Mesenchymal stem cell (in vitro differentiated cells and primary cell): ENCODE measurements at regions not wholly inside any gene's neighbourhood (a gene's known extent, or its start where the extent isn't known, plus 50 kb on each side); places are given as distances from the start of the nearest gene placed in this dataset.
A peak's percentile ranks its signal among the peaks of the same experiment; 100 is the strongest.

Experiments used
- DNase-seq: peaks from one replicate; pipeline ENCODE4 v3.0.0-alpha.2; 2013
- H2AFZ ChIP-seq: one replicate; pipeline ENCODE4 v1.6.1; 2013; ENCODE audit warnings: low read depth, mild to moderate bottlenecking, control low read depth, inconsistent platforms, low read length, moderate library complexity
- H2AK5ac ChIP-seq: 2 replicates; pipeline ENCODE4 v1.6.1; 2013; ENCODE audit warnings: low read length, moderate library complexity, mild to moderate bottlenecking, inconsistent platforms; ENCODE audit not compliant: severe bottlenecking
- H2BK120ac ChIP-seq: one replicate; pipeline ENCODE4 v1.6.1; 2013; ENCODE audit warnings: low read depth, mild to moderate bottlenecking, inconsistent platforms, low read length, moderate library complexity
- H2BK12ac ChIP-seq, 2 experiments: one replicate each; pipeline ENCODE4 v1.6.1; 2013; ENCODE audit warnings: inconsistent platforms in 2 of 2, low read length in 2 of 2, mild to moderate bottlenecking in 2 of 2, moderate library complexity in 2 of 2, control low read depth in 1 of 2
- H2BK15ac ChIP-seq: one replicate; pipeline ENCODE4 v1.6.1; 2013; ENCODE audit warnings: mild to moderate bottlenecking, low read depth, inconsistent platforms; ENCODE audit not compliant: poor library complexity, severe bottlenecking
- H2BK5ac ChIP-seq: 2 replicates; pipeline ENCODE4 v1.6.1; 2013; ENCODE audit warnings: low read depth, mild to moderate bottlenecking, low read length, control low read depth, inconsistent platforms; ENCODE audit not compliant: poor library complexity, severe bottlenecking
- H3K14ac ChIP-seq, 2 experiments: one replicate each; pipeline ENCODE4 v1.6.1; 2013; ENCODE audit warnings: inconsistent platforms in 2 of 2, low read length in 2 of 2, control low read depth in 1 of 2, mild to moderate bottlenecking in 1 of 2, moderate library complexity in 1 of 2
- H3K18ac ChIP-seq, 2 experiments: one replicate each; pipeline ENCODE4 v1.6.1; 2013; ENCODE audit warnings: inconsistent platforms in 2 of 2, low read length in 2 of 2, control low read depth in 1 of 2, low read depth in 1 of 2, mild to moderate bottlenecking in 1 of 2
- H3K23ac ChIP-seq, 2 experiments: one replicate each; pipeline ENCODE4 v1.6.1; 2013; ENCODE audit warnings: inconsistent platforms in 2 of 2, low read length in 2 of 2, mild to moderate bottlenecking in 2 of 2, moderate library complexity in 2 of 2, control low read depth in 1 of 2
- H3K27ac ChIP-seq: 2 replicates; pipeline ENCODE4 v1.5.1; 2013; ENCODE audit warnings: mild to moderate bottlenecking, moderate library complexity, low read length, control low read depth, inconsistent platforms; ENCODE audit not compliant: poor library complexity, severe bottlenecking
- H3K27me3 ChIP-seq, 2 experiments: 2 replicates each; pipeline versions ENCODE4 v1.6.1 to v1.7.0; 2013; ENCODE audit warnings: low read length in 2 of 2, mild to moderate bottlenecking in 2 of 2, moderate library complexity in 2 of 2, control low read depth in 1 of 2, inconsistent platforms in 1 of 2; ENCODE audit not compliant: control insufficient read depth in 1 of 2, insufficient read depth in 1 of 2
- H3K36me3 ChIP-seq, 2 experiments: 2 replicates each; pipeline versions ENCODE4 v1.6.1 to v1.7.0; 2013; ENCODE audit warnings: low read length in 2 of 2, control low read depth in 1 of 2, inconsistent platforms in 1 of 2, low read depth in 1 of 2, mild to moderate bottlenecking in 1 of 2; ENCODE audit not compliant: insufficient read depth in 2 of 2, control insufficient read depth in 1 of 2
- H3K4ac ChIP-seq, 2 experiments: one replicate each; pipeline ENCODE4 v1.6.1; 2013; ENCODE audit warnings: inconsistent platforms in 2 of 2, low read length in 2 of 2, mild to moderate bottlenecking in 2 of 2, moderate library complexity in 2 of 2, control low read depth in 1 of 2, low read depth in 1 of 2
- H3K4me1 ChIP-seq: 2 replicates; pipeline ENCODE4 v1.6.1; 2013; ENCODE audit warnings: low read depth, low read length, control low read depth; ENCODE audit not compliant: control insufficient read depth, insufficient read depth
- H3K4me2 ChIP-seq: 2 replicates; pipeline ENCODE4 v1.6.1; 2013; ENCODE audit warnings: low read length, mild to moderate bottlenecking, inconsistent platforms; ENCODE audit not compliant: poor library complexity, severe bottlenecking
- H3K4me3 ChIP-seq, 2 experiments: 2 replicates each; pipeline versions ENCODE4 v1.5.1 to v1.7.0; 2013; ENCODE audit warnings: low read length in 2 of 2, mild to moderate bottlenecking in 2 of 2, control low read depth in 1 of 2, low read depth in 1 of 2; ENCODE audit not compliant: insufficient read depth in 1 of 2
- H3K79me1 ChIP-seq: replicated peaks from 2 replicates; pipeline ENCODE4 v1.6.1; 2013; ENCODE audit warnings: mild to moderate bottlenecking, control low read depth, low read length, inconsistent platforms; ENCODE audit not compliant: poor library complexity, severe bottlenecking
- H3K9ac ChIP-seq: 2 replicates; pipeline ENCODE4 v1.7.0; 2013; ENCODE audit warnings: mild to moderate bottlenecking, low read length, moderate library complexity
- H3K9me3 ChIP-seq: 2 replicates; pipeline ENCODE4 v1.7.0; 2013; ENCODE audit warnings: mild to moderate bottlenecking, low read length; ENCODE audit not compliant: control insufficient read depth
- H4K8ac ChIP-seq: one replicate; pipeline ENCODE4 v1.6.1; 2013; ENCODE audit warnings: inconsistent platforms, mild to moderate bottlenecking, low read length, moderate library complexity
- H4K91ac ChIP-seq: one replicate; pipeline ENCODE4 v1.6.1; 2013; ENCODE audit warnings: mild to moderate bottlenecking, low read length, inconsistent platforms
- WGBS: methylation state at CpG from one replicate; pipeline ENCODE4 v1.1.7; 2013; ENCODE audit warnings: mixed read lengths; 5-methylcytosine and 5-hydroxymethylcytosine counted together

DNA sequence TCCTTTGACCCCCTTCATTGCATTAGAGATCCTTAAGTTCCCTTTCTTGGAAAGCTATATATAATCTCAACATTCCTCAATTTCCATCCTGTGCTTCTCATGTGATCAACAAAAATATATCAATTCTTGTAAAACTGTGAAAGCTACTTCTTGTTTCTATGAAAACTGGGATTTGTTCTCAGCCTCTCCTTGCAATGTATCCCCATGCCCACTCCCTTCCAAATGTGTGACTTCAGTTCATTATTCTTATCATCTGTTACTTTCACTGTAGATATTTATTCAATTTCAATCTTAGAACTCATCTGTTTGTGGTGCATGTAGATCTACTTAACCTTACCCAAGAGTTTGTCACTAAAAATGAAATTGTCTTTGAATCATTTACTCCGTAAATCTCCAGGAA is 260.6 kb downstream of the HIVEP2 start:
- H3K18ac ChIP-seq: no peak overlapping the region
- WGBS: 98% methylated on average over 1 of the region's 1 CpG
- no peak overlapping the region for H2BK15ac ChIP-seq
- H3K9ac ChIP-seq: no peak overlapping the region
- no peaks in the 10 kb centered on the region for H3K36me3 ChIP-seq
- H3K9me3 ChIP-seq: no peaks in the 10 kb centered on the region
- no peak overlapping the region for H2BK120ac ChIP-seq
- no peaks in the 10 kb centered on the region for H3K79me1 ChIP-seq
- no peak overlapping the region for H3K4ac ChIP-seq
- no peaks in the 10 kb centered on the region for H3K27me3 ChIP-seq
- no peak overlapping the region for H2AFZ ChIP-seq
- H2BK12ac ChIP-seq: no peak overlapping the region
- H4K8ac ChIP-seq: no peak overlapping the region
- H3K4me1 ChIP-seq: no peaks in the 10 kb centered on the region
- H3K4me3 ChIP-seq: no peak overlapping the region
- no peak overlapping the region for H2BK5ac ChIP-seq
- DNase-seq: no peak
- no peak overlapping the region for H3K27ac ChIP-seq
- H3K23ac ChIP-seq: no peak overlapping the region
- no peak overlapping the region for H4K91ac ChIP-seq
- no peak overlapping the region for H3K4me2 ChIP-seq
- no peak overlapping the region for H2AK5ac ChIP-seq
- H3K14ac ChIP-seq: no peak overlapping the region

DNA sequence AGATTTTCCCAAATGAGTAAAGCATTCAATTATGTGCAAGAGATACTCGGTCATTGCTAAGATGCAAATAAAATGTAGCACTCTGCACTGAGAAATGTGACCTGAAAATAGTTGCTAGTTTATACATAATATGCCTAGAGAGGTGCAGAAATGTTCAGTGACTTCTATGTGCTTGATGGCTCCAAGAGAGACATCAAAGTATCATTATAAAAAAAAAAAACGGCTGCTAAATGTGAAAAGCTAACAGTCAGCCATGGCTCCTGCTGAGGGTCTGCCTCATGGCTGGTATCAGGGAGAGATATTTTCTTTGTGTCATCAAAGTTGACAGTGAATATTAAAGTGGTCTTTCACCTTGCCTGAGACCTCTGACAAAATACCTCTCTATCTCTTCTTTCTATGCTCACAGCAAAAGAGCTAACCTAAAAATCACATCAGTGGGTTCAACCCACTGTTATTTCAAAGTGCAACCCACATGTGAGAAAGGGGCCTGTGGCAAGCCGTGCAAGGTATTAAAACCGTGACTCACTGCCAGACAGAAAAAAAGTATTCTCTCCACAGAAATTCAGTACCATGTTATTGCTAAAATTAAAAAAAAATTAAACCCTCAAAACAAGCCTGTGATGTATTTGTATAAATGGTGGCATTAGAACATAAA is 259.0 kb downstream of the HIVEP2 start:
- no peak overlapping the region for H3K4ac ChIP-seq
- H3K4me1 ChIP-seq: no peaks in the 10 kb centered on the region
- H3K27ac ChIP-seq: no peak overlapping the region
- H3K36me3 ChIP-seq: no peaks in the 10 kb centered on the region
- no peak overlapping the region for H4K91ac ChIP-seq
- WGBS: 93% methylated on average over 2 of the region's 4 CpGs
- H3K4me2 ChIP-seq: no peak overlapping the region
- H3K18ac ChIP-seq: no peak overlapping the region
- H2BK5ac ChIP-seq: no peak overlapping the region
- no peak overlapping the region for H4K8ac ChIP-seq
- no peak overlapping the region for H3K4me3 ChIP-seq
- H3K9ac ChIP-seq: no peak overlapping the region
- H3K14ac ChIP-seq: no peak overlapping the region
- no peak overlapping the region for H2BK15ac ChIP-seq
- no peak overlapping the region for H2AK5ac ChIP-seq
- no peak overlapping the region for H3K23ac ChIP-seq
- H3K27me3 ChIP-seq: no peaks in the 10 kb centered on the region
- H2BK120ac ChIP-seq: no peak overlapping the region
- H3K9me3 ChIP-seq: no peaks in the 10 kb centered on the region
- no peaks in the 10 kb centered on the region for H3K79me1 ChIP-seq
- H2BK12ac ChIP-seq: no peak overlapping the region
- no peak for DNase-seq
- no peak overlapping the region for H2AFZ ChIP-seq

DNA sequence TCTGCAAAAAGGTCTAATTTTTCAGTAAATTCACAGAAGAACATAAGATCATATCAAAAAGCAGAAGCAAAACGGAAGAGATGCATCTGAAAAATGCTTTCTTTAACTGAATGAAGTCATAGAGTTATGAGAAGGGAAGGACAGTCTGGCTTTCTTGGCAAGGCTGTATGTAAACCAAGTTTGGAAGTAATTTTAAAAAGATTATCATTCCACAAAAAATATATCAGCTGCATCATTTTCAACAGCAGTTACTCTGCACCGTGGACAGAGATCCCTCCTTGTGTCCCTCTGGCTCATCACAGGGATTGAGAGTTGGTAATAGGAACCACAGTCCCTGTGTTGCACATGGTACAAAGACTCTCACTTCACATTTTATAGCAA is 258.5 kb downstream of the HIVEP2 start:
- Histone ChIP-seq H3K4me2 (no peak overlapping the region), H3K36me3 (no peaks in the 10 kb centered on the region), H3K9me3 (no peaks in the 10 kb centered on the region), H2BK120ac (no peak overlapping the region), H3K79me1 (no peaks in the 10 kb centered on the region), H2BK5ac (no peak overlapping the region), H3K4me1 (no peaks in the 10 kb centered on the region), H2BK12ac (no peak overlapping the region), H3K27me3 (no peaks in the 10 kb centered on the region), H2AFZ (no peak overlapping the region), H2BK15ac (no peak overlapping the region), H2AK5ac (no peak overlapping the region), H3K18ac (no peak overlapping the region), H3K9ac (no peak overlapping the region), H3K27ac (no peak overlapping the region), H4K8ac (no peak overlapping the region), H3K4me3 (no peak overlapping the region), H3K4ac (no peak overlapping the region), H4K91ac (no peak overlapping the region), H3K23ac (no peak overlapping the region), H3K14ac (no peak overlapping the region)
- no peak for DNase-seq
- 84% methylated on average over 2 of the region's 2 CpGs for WGBS

DNA sequence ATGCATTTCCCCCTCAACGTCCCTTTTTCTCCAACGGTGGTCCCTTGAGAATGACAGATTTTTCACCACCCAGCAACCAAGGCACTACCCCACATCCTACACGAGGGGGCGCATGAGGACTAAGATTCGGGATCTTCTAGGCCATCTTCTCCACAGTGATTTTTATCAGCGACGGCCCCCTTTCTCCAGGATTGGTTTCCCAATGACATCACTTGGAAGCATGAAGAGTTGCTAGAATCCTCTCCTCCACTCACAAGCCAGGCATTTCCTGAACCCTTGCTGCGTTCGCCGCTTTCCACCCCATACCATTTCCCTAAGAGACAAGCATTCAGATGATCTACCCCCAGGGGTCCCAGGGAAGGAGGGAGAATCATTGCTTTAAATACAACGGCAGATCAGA is 252.0 kb downstream of the HIVEP2 start:
- peak; percentile 89 for DNase-seq
- H3K4ac ChIP-seq: no peak overlapping the region
- no peak overlapping the region for H2AFZ ChIP-seq
- H3K27me3 ChIP-seq: no peaks in the 10 kb centered on the region
- H3K18ac ChIP-seq: peak overlapping the region in 1 of 2 experiments; percentile 44
- no peak overlapping the region for H2BK15ac ChIP-seq
- no peak overlapping the region for H2BK120ac ChIP-seq
- H3K79me1 ChIP-seq: no peaks in the 10 kb centered on the region
- H3K4me1 ChIP-seq: peaks cover 2% of the 10 kb centered on the region
- peak overlapping the region; percentile 66 for H4K91ac ChIP-seq
- H3K9me3 ChIP-seq: no peaks in the 10 kb centered on the region
- H4K8ac ChIP-seq: peak overlapping the region; percentile 32
- no peak overlapping the region for H2AK5ac ChIP-seq
- H2BK12ac ChIP-seq: peak overlapping the region; percentile 21 to 46
- H3K4me3 ChIP-seq: peak overlapping the region in 1 of 2 experiments; percentile 50
- H3K9ac ChIP-seq: peak overlapping the region; percentile 88
- no peak overlapping the region for H3K27ac ChIP-seq
- no peak overlapping the region for H3K14ac ChIP-seq
- no peaks in the 10 kb centered on the region for H3K36me3 ChIP-seq
- H3K4me2 ChIP-seq: peak overlapping the region; percentile 76
- 4% methylated on average over 11 of the region's 11 CpGs for WGBS
- no peak overlapping the region for H2BK5ac ChIP-seq
- no peak overlapping the region for H3K23ac ChIP-seq
